ENCODE measurements at regions not wholly inside any gene's neighbourhood (a gene's known extent, or its start where the extent isn't known, plus 50 kb on each side); places are given as distances from the start of the nearest gene placed in this dataset.

GRCh38 chr5:52587131-52587530 lies 200.6 kb upstream of the ITGA1 start:
- Histone ChIP-seq H3K4me2 (ENCODE audit: low read depth, low read length, poor library complexity, severe bottlenecking) (no peak overlapping the region), H4K20me1 (ENCODE audit: insufficient read depth, low read length, poor library complexity, severe bottlenecking) (no peaks in the 10 kb centered on the region), H3K79me2 (ENCODE audit: insufficient read depth, low read length) (no peaks in the 10 kb centered on the region), H2AFZ (ENCODE audit: low read length) (no peak overlapping the region), H3F3A (ENCODE audit: low read depth) (no peaks in the 10 kb centered on the region; the same call in 1 of the 2 replicates), H3K9me3 (ENCODE audit: insufficient read depth, low read depth, low read length) (no peaks in the 10 kb centered on the region), H3K36me3 (ENCODE audit: insufficient read depth, low read length) (no peaks in the 10 kb centered on the region), H3K4me1 (ENCODE audit: insufficient read depth, low read length, poor library complexity, severe bottlenecking) (no peaks in the 10 kb centered on the region), H3K9ac (ENCODE audit: low read depth, low read length, poor library complexity, severe bottlenecking) (no peak overlapping the region), H3K9me2 (replicated peaks; ENCODE audit: low read depth, low read length) (no peaks in the 10 kb centered on the region), H3K27me3 (ENCODE audit: insufficient read depth, low read length, poor library complexity, severe bottlenecking) (no peaks in the 10 kb centered on the region), H3K4me3 (ENCODE audit: low read length, poor library complexity, severe bottlenecking) (no peak overlapping the region)
- TF ChIP-seq CTCF (conservative IDR thresholded peaks at IDR 0.05; ENCODE audit: low read length) (no peak), EZH2phosphoT487 (IDR thresholded peaks at IDR 0.05; ENCODE audit: borderline replicate concordance) (no peak)

GRCh38 chr5:52597625-52598024 lies 190.1 kb upstream of the ITGA1 start:
- Histone ChIP-seq H3K27me3 (ENCODE audit: insufficient read depth, low read length, poor library complexity, severe bottlenecking) (no peaks in the 10 kb centered on the region), H3K4me1 (ENCODE audit: insufficient read depth, low read length, poor library complexity, severe bottlenecking) (no peaks in the 10 kb centered on the region), H3K4me2 (ENCODE audit: low read depth, low read length, poor library complexity, severe bottlenecking) (no peak overlapping the region), H3K4me3 (ENCODE audit: low read length, poor library complexity, severe bottlenecking) (no peak overlapping the region), H3K9me2 (replicated peaks; ENCODE audit: low read depth, low read length) (no peaks in the 10 kb centered on the region), H3F3A (ENCODE audit: low read depth) (no peaks in the 10 kb centered on the region), H3K79me2 (ENCODE audit: insufficient read depth, low read length) (no peaks in the 10 kb centered on the region), H2AFZ (ENCODE audit: low read length) (no peak overlapping the region), H3K9me3 (ENCODE audit: insufficient read depth, low read depth, low read length) (no peaks in the 10 kb centered on the region), H3K36me3 (ENCODE audit: insufficient read depth, low read length) (no peaks in the 10 kb centered on the region), H3K9ac (ENCODE audit: low read depth, low read length, poor library complexity, severe bottlenecking) (no peak overlapping the region), H4K20me1 (ENCODE audit: insufficient read depth, low read length, poor library complexity, severe bottlenecking) (no peaks in the 10 kb centered on the region)
- TF ChIP-seq CTCF (conservative IDR thresholded peaks at IDR 0.05; ENCODE audit: low read length): no peak
- no peak for TF ChIP-seq EZH2phosphoT487 (IDR thresholded peaks at IDR 0.05; ENCODE audit: borderline replicate concordance)

GRCh38 chr5:52598968-52599367 lies 188.7 kb upstream of the ITGA1 start:
- no peaks in the 10 kb centered on the region for H3K27me3 ChIP-seq (ENCODE audit: insufficient read depth, low read length, poor library complexity, severe bottlenecking)

More at GRCh38 chr5:52598968-52599367, 188.7 kb upstream of the ITGA1 start:
- Histone ChIP-seq H3K4me3 (ENCODE audit: low read length, poor library complexity, severe bottlenecking) (no peak overlapping the region), H3K36me3 (ENCODE audit: insufficient read depth, low read length) (no peaks in the 10 kb centered on the region), H3K9me2 (replicated peaks; ENCODE audit: low read depth, low read length) (no peaks in the 10 kb centered on the region), H2AFZ (ENCODE audit: low read length) (no peak overlapping the region), H3K9ac (ENCODE audit: low read depth, low read length, poor library complexity, severe bottlenecking) (no peak overlapping the region), H3K4me1 (ENCODE audit: insufficient read depth, low read length, poor library complexity, severe bottlenecking) (no peaks in the 10 kb centered on the region), H3K79me2 (ENCODE audit: insufficient read depth, low read length) (no peaks in the 10 kb centered on the region), H3K9me3 (ENCODE audit: insufficient read depth, low read depth, low read length) (no peaks in the 10 kb centered on the region), H4K20me1 (ENCODE audit: insufficient read depth, low read length, poor library complexity, severe bottlenecking) (no peaks in the 10 kb centered on the region), H3K4me2 (ENCODE audit: low read depth, low read length, poor library complexity, severe bottlenecking) (no peak overlapping the region), H3F3A (ENCODE audit: low read depth) (no peaks in the 10 kb centered on the region)
- no peak for TF ChIP-seq CTCF (conservative IDR thresholded peaks at IDR 0.05; ENCODE audit: low read length)
- TF ChIP-seq EZH2phosphoT487 (IDR thresholded peaks at IDR 0.05; ENCODE audit: borderline replicate concordance): no peak

Data from Loucy (cell line).